ENCODE measurements at regions not wholly inside any gene's neighbourhood (a gene's known extent, or its start where the extent isn't known, plus 50 kb on each side); places are given as distances from the start of the nearest gene placed in this dataset.

DNA sequence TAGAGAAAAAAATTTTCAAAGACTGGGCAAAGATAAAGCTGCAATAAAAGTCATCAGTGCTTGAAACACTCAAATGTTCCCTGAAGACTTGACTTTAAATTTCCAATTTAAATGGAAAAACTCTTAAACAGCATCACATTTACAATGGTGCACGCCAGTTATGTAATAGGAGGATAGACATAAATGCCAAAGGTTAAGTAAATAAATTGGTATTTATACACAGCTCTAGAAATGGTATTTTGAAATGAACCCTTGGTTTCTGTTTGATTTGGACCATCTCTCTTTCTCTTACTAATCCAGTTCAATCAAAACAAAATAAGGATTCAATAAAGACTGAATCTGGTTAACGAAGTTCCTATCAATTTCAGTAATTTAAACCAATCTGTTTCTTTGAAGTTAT lies 272.6 kb downstream of the GPM6A start:
- Histone ChIP-seq H3K9me3 (ENCODE audit: control insufficient read depth, insufficient read depth, low read depth, low read length) (no peaks in the 10 kb centered on the region), H3K27ac (ENCODE audit: extremely low read depth, low read depth, low read length) (no peak overlapping the region), H3K36me3 (ENCODE audit: control insufficient read depth in 2 of 2, insufficient read depth in 1 of 2, low read length in 2 of 2) (no peaks in the 10 kb centered on the region), H3K4me3 (ENCODE audit: low read depth, low read length) (no peak overlapping the region), H3K4me1 (ENCODE audit: control insufficient read depth, insufficient read depth, low read length) (no peaks in the 10 kb centered on the region)
- TF ChIP-seq BCL11B (tag by site-specific recombination; IDR thresholded peaks at IDR 0.05; ENCODE audit: low read depth) (no peak), EGR2 (tag by site-specific recombination; IDR thresholded peaks at IDR 0.05; ENCODE audit: low read depth) (no peak), HOXA7 (CRISPR knock-in tag; IDR thresholded peaks at IDR 0.05; ENCODE audit: borderline replicate concordance) (no peak), SP2 (tag by site-specific recombination; IDR thresholded peaks at IDR 0.05) (no peak), ZNF169 (tag by site-specific recombination; IDR thresholded peaks at IDR 0.05) (no peak)
- TF ChIP-seq, protein P1, sequence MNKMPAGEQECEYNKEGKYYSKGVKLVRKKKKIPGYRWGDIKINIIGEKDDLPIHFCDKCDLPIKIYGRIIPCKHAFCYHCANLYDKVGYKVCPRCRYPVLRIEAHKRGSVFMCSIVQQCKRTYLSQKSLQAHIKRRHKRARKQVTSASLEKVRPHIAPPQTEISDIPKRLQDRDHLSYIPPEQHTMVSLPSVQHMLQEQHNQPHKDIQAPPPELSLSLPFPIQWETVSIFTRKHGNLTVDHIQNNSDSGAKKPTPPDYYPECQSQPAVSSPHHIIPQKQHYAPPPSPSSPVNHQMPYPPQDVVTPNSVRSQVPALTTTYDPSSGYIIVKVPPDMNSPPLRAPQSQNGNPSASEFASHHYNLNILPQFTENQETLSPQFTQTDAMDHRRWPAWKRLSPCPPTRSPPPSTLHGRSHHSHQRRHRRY (tag by site-specific recombination; IDR thresholded peaks at IDR 0.05) = no peak
- TF ChIP-seq, protein P2, sequence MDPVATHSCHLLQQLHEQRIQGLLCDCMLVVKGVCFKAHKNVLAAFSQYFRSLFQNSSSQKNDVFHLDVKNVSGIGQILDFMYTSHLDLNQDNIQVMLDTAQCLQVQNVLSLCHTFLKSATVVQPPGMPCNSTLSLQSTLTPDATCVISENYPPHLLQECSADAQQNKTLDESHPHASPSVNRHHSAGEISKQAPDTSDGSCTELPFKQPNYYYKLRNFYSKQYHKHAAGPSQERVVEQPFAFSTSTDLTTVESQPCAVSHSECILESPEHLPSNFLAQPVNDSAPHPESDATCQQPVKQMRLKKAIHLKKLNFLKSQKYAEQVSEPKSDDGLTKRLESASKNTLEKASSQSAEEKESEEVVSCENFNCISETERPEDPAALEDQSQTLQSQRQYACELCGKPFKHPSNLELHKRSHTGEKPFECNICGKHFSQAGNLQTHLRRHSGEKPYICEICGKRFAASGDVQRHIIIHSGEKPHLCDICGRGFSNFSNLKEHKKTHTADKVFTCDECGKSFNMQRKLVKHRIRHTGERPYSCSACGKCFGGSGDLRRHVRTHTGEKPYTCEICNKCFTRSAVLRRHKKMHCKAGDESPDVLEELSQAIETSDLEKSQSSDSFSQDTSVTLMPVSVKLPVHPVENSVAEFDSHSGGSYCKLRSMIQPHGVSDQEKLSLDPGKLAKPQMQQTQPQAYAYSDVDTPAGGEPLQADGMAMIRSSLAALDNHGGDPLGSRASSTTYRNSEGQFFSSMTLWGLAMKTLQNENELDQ (tag by site-specific recombination; IDR thresholded peaks at IDR 0.05; ENCODE audit: low read depth) = no peak
- ChIA-PET CTCF (interaction anchor here (0.6 to 1.2 kb wide), 2 partner anchors 12 to 870 kb away, joined by 3 read pairs; no protein-coding TSS in a partner anchor), POLR2A (no interaction called here)

DNA sequence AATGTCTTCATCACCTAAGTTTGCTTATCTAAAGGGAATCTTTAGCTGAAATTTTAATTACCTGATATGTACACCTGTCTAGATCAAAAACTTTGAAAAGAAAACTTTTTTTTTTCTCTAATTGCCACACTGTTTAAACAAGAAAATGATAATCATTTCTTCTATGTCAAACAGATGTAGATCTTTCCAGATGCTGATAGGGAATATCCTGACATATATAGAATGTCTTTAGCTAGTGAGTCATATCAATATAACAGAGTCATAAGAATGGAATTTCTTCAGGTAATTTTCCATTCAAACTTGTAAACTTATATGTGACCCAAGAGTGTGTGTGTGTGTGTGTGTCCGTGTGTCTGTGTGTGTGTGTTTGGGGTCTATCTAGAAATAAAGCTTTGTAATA lies 271.9 kb downstream of the GPM6A start:
- Histone ChIP-seq H3K4me3 (ENCODE audit: low read depth, low read length) (no peak overlapping the region), H3K36me3 (ENCODE audit: control insufficient read depth in 2 of 2, insufficient read depth in 1 of 2, low read length in 2 of 2) (no peaks in the 10 kb centered on the region), H3K4me1 (ENCODE audit: control insufficient read depth, insufficient read depth, low read length) (no peaks in the 10 kb centered on the region), H3K27ac (ENCODE audit: extremely low read depth, low read depth, low read length) (no peak overlapping the region), H3K9me3 (ENCODE audit: control insufficient read depth, insufficient read depth, low read depth, low read length) (no peaks in the 10 kb centered on the region)
- ChIA-PET POLR2A (no interaction called here), CTCF (interaction anchor here (1.2 kb wide), 1 partner anchor 13 kb away, joined by 3 read pairs; no protein-coding TSS in a partner anchor)
- TF ChIP-seq ZNF600 (tag by site-specific recombination; IDR thresholded peaks at IDR 0.05) = no peak
- no peak for TF ChIP-seq ZNF792 (tag by site-specific recombination; IDR thresholded peaks at IDR 0.05)

DNA sequence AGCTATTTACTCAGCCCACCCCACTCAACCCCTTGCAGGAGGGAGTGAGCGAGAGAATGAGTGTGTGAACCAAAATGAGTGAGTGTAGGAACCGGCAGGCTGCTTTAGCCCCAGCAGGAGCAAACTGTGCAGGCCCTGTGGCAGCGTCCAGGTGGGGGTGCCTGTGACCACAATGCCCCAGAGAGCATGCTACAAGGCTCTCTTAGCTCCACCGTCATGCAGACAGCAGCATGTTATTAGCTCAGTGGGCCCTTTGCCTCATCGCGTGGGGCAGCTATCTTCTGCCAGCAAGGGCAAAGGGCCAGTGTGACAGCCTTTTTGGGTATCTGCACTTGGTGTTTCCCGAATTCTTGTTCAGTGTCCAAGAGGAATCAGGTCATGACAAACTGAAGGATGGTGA lies 271.3 kb downstream of the GPM6A start:
- Histone ChIP-seq H3K4me1 (ENCODE audit: control insufficient read depth, insufficient read depth, low read length) (no peaks in the 10 kb centered on the region), H3K9me3 (ENCODE audit: control insufficient read depth, insufficient read depth, low read depth, low read length) (no peaks in the 10 kb centered on the region), H3K27ac (ENCODE audit: extremely low read depth, low read depth, low read length) (no peak overlapping the region), H3K4me3 (ENCODE audit: low read depth, low read length) (no peak overlapping the region), H3K36me3 (ENCODE audit: control insufficient read depth in 2 of 2, insufficient read depth in 1 of 2, low read length in 2 of 2) (no peaks in the 10 kb centered on the region)
- TF ChIP-seq ZNF175 (tag by site-specific recombination; IDR thresholded peaks at IDR 0.05) (no peak), KLF16 (tag by site-specific recombination; IDR thresholded peaks at IDR 0.05) (no peak), ZNF677 (tag by site-specific recombination; IDR thresholded peaks at IDR 0.05) (no peak)
- CTCF ChIA-PET = interaction anchor here (1.2 kb wide), 1 partner anchor 14 kb away, joined by 3 read pairs; no protein-coding TSS in a partner anchor
- POLR2A ChIA-PET = no interaction called here

DNA sequence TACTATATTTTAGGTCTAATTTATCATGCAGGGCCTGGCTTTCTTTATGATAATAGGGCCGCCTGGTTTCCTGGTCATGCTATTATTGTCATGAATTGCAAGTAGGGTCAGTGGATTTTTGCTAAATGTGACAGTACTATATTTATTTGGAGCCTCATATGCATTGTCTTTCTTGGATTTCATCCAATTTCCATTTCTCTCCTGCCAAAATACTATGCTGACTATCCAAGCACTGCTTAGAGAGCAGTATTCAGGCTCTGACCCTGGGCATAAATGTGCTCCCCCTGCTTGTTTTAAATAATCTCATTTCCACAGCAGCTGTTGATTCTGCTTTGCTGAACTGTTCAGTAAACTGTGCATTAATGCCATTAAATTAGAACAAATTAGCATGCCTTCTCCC lies 269.3 kb downstream of the GPM6A start:
- H3K36me3 ChIP-seq (ENCODE audit: control insufficient read depth in 2 of 2, insufficient read depth in 1 of 2, low read length in 2 of 2) = no peaks in the 10 kb centered on the region
- no peak overlapping the region for H3K27ac ChIP-seq (ENCODE audit: extremely low read depth, low read depth, low read length)
- H3K4me1 ChIP-seq (ENCODE audit: control insufficient read depth, insufficient read depth, low read length) = no peaks in the 10 kb centered on the region
- ChIA-PET POLR2A (no interaction called here), CTCF (no interaction called here)
- H3K9me3 ChIP-seq (ENCODE audit: control insufficient read depth, insufficient read depth, low read depth, low read length) = no peaks in the 10 kb centered on the region
- H3K4me3 ChIP-seq (ENCODE audit: low read depth, low read length) = no peak overlapping the region
- TF ChIP-seq, protein P3, sequence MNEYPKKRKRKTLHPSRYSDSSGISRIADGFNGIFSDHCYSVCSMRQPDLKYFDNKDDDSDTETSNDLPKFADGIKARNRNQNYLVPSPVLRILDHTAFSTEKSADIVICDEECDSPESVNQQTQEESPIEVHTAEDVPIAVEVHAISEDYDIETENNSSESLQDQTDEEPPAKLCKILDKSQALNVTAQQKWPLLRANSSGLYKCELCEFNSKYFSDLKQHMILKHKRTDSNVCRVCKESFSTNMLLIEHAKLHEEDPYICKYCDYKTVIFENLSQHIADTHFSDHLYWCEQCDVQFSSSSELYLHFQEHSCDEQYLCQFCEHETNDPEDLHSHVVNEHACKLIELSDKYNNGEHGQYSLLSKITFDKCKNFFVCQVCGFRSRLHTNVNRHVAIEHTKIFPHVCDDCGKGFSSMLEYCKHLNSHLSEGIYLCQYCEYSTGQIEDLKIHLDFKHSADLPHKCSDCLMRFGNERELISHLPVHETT (tag by site-specific recombination; IDR thresholded peaks at IDR 0.05) = no peak
- TF ChIP-seq ZBTB21 (tag by site-specific recombination; IDR thresholded peaks at IDR 0.05) = no peak
- no peak for TF ChIP-seq ZNF174 (tag by site-specific recombination; IDR thresholded peaks at IDR 0.05)
- no peak for TF ChIP-seq ZNF76 (tag by site-specific recombination; IDR thresholded peaks at IDR 0.05; ENCODE audit: borderline replicate concordance, low read depth)
- TF ChIP-seq ZNF214 (tag by site-specific recombination; IDR thresholded peaks at IDR 0.05; ENCODE audit: borderline replicate concordance) = no peak
- TF ChIP-seq ZNF248 (tag by site-specific recombination; IDR thresholded peaks at IDR 0.05) = no peak
- no peak for TF ChIP-seq OSR2 (tag by site-specific recombination; IDR thresholded peaks at IDR 0.05)
- TF ChIP-seq, protein P4, sequence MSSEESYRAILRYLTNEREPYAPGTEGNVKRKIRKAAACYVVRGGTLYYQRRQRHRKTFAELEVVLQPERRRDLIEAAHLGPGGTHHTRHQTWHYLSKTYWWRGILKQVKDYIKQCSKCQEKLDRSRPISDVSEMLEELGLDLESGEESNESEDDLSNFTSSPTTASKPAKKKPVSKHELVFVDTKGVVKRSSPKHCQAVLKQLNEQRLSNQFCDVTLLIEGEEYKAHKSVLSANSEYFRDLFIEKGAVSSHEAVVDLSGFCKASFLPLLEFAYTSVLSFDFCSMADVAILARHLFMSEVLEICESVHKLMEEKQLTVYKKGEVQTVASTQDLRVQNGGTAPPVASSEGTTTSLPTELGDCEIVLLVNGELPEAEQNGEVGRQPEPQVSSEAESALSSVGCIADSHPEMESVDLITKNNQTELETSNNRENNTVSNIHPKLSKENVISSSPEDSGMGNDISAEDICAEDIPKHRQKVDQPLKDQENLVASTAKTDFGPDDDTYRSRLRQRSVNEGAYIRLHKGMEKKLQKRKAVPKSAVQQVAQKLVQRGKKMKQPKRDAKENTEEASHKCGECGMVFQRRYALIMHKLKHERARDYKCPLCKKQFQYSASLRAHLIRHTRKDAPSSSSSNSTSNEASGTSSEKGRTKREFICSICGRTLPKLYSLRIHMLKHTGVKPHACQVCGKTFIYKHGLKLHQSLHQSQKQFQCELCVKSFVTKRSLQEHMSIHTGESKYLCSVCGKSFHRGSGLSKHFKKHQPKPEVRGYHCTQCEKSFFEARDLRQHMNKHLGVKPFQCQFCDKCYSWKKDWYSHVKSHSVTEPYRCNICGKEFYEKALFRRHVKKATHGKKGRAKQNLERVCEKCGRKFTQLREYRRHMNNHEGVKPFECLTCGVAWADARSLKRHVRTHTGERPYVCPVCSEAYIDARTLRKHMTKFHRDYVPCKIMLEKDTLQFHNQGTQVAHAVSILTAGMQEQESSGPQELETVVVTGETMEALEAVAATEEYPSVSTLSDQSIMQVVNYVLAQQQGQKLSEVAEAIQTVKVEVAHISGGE (tag by site-specific recombination; conservative IDR thresholded peaks at IDR 0.05; ENCODE audit: low read depth) = no peak
- TF ChIP-seq ZNF394 (tag by site-specific recombination; IDR thresholded peaks at IDR 0.05; ENCODE audit: borderline replicate concordance) = no peak
- TF ChIP-seq ZNF530 (tag by site-specific recombination; IDR thresholded peaks at IDR 0.05; ENCODE audit: low read depth) = no peak

All from HEK293 (cell line).